22Rv1 (cell line): ENCODE measurements at regions not wholly inside any gene's neighbourhood (a gene's known extent, or its start where the extent isn't known, plus 50 kb on each side); places are given as distances from the start of the nearest gene placed in this dataset.

Experiments used
- H3K27ac ChIP-seq: fragments of 450-650 bp; 2 replicates; pipeline ENCODE4 v1.5.1; 2017
- ZFX ChIP-seq: fragments of 450-650 bp; IDR thresholded peaks from 2 replicates; pipeline ENCODE4 v1.6.1; 2017; ENCODE audit warnings: antibody characterized with exemption, borderline replicate concordance
- TF ChIP-seq, protein P1 (sequence below): fragments of 450-650 bp; IDR thresholded peaks from 2 replicates; pipeline ENCODE4 v1.5.1; 2017; ENCODE audit warnings: mild to moderate bottlenecking

GRCh38 chr1:64327119-64327518 is 123.7 kb downstream of the UBE2U start:
- TF ChIP-seq ZFX = no peak
- TF ChIP-seq, protein P1, sequence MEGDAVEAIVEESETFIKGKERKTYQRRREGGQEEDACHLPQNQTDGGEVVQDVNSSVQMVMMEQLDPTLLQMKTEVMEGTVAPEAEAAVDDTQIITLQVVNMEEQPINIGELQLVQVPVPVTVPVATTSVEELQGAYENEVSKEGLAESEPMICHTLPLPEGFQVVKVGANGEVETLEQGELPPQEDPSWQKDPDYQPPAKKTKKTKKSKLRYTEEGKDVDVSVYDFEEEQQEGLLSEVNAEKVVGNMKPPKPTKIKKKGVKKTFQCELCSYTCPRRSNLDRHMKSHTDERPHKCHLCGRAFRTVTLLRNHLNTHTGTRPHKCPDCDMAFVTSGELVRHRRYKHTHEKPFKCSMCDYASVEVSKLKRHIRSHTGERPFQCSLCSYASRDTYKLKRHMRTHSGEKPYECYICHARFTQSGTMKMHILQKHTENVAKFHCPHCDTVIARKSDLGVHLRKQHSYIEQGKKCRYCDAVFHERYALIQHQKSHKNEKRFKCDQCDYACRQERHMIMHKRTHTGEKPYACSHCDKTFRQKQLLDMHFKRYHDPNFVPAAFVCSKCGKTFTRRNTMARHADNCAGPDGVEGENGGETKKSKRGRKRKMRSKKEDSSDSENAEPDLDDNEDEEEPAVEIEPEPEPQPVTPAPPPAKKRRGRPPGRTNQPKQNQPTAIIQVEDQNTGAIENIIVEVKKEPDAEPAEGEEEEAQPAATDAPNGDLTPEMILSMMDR = no peak

DNA sequence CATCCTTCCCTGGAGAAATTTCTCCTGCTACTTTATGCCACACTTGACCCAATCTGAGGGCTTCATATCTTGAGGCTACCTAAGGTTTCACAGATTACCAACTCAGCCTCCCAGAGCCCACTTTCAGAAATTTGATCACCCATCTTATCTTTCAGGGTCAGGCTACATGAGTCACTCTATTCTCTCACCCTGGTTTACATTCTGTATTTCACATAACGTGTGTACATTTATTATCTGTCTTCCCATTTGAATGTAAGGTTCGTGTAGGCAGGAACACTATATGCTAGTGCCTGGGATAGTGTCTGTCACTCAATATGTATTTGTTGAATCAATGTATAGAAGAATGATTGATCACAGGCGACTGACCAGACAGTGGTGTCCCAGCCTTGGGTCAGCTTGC is 124.8 kb downstream of the UBE2U start:
- TF ChIP-seq, protein P1 = no peak
- no peak for TF ChIP-seq ZFX

More at GRCh38 chr1:64327119-64327518, 123.7 kb downstream of the UBE2U start:
- H3K27ac ChIP-seq = no peak overlapping the region

DNA sequence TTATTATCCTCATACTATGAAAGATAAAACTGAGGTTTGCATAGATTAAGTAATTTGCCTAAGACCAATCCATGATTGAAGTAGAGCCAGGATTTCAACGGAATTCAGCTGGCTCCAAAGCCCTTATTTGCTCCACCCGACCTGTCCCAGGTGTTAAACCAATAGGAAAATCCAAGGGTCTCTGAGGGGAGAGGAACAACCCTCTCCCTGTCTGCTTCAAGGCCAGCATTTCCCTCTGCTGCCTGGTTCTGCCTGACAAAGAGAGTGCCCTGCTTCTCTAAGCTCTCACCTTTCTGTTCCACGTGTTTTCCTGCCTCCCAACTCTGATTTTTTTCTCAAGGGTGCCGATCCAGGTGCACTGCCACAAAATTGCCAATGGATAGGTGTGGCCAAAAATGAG is 127.4 kb downstream of the UBE2U start:
- TF ChIP-seq, protein P1 = no peak
- no peak for TF ChIP-seq ZFX
- H3K27ac ChIP-seq = no peak overlapping the region

More for the DNA sequence above, 124.8 kb downstream of the UBE2U start:
- no peak overlapping the region for H3K27ac ChIP-seq

GRCh38 chr1:64335636-64336035 is 132.2 kb downstream of the UBE2U start:
- no peak overlapping the region for H3K27ac ChIP-seq
- no peak for TF ChIP-seq ZFX
- TF ChIP-seq, protein P1 = no peak

DNA sequence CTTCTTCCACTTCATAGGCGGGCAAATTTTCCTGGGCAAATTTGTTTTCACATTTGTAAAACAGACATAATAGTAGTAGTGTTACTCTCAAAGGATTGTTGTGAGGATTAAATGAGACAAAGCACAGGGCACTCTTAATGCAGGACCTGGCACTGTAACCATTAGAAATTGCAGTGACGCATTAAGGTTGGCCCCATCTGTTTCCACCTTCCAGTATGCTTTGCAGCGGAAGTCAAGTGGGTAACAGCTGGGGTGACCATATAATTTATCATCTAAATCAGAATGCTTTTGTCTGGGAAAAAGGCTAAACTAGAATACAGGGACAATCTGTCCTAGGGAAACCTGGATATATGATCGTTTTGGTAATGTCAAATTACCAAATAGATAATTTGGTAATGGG is 132.5 kb upstream of the CACHD1 start:
- H3K27ac ChIP-seq = no peak overlapping the region
- TF ChIP-seq, protein P1 = no peak
- TF ChIP-seq ZFX = no peak

DNA sequence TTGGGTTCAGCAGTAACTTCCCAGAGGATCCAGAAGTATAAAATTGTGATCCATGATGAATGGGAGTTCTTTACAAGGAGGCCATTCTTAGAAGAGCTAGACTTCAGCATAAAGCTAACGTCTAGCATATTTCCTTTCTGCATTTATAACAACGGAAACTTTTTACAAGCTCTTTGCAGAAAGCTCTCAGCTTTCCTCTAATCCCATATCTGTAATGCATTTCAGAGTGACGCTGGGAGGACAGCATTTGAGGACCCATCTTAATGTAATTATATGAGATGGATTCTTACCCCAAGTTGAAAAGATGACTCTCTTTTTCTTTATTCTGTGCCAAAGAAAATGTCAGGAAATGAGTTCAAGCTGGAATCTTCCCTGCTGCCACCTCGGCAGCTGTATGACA is 132.0 kb upstream of the CACHD1 start:
- TF ChIP-seq, protein P1 = no peak
- no peak overlapping the region for H3K27ac ChIP-seq

DNA sequence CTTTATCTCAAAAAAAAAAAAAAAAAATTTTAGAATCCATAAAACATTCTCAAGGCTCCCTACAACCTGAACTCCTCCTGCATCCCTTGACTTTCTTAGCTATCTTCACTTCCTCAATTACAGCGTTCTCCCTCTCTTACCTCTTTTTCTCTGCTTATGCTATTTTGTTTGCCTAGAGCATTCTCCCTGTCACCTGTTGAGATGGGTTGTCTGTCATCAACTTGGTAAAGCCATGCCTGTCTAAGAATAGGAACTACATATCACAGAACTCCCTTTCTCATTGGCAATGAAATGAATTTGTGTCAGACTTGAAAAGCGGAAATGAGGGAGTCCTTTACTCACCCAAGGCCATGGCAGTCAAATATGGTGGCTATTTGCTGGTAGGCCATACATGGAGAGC is 129.6 kb upstream of the CACHD1 start:
- no peak overlapping the region for H3K27ac ChIP-seq

More for the DNA sequence above, 129.6 kb upstream of the CACHD1 start:
- TF ChIP-seq, protein P1 = no peak
- TF ChIP-seq ZFX = no peak
